Loucy (cell line): ENCODE measurements at regions not wholly inside any gene's neighbourhood (a gene's known extent, or its start where the extent isn't known, plus 50 kb on each side); places are given as distances from the start of the nearest gene placed in this dataset.

ENCODE experiments used
- H2AFZ ChIP-seq: fragments of 200-600 bp; sonication (generic); 2 replicates; pipeline ENCODE4 v1.6.0; 2016; ENCODE audit warnings: antibody characterized with exemption, mild to moderate bottlenecking, low read length, moderate library complexity
- H3F3A ChIP-seq: fragments of 200-600 bp; 2 replicates; pipeline ENCODE4 v1.6.0; 2016; ENCODE audit warnings: antibody characterized with exemption, low read depth, mild to moderate bottlenecking
- H3K27me3 ChIP-seq: fragments of 200-600 bp; sonication (generic); 2 replicates; pipeline ENCODE4 v1.6.1; 2014; ENCODE audit warnings: low read length, mild to moderate bottlenecking; ENCODE audit not compliant: insufficient read depth, poor library complexity, severe bottlenecking
- H3K36me3 ChIP-seq: fragments of 200-600 bp; sonication (generic); 2 replicates; pipeline ENCODE4 v1.6.1; 2016; ENCODE audit warnings: low read length; ENCODE audit not compliant: insufficient read depth
- H3K4me1 ChIP-seq: fragments of 200-600 bp; sonication (generic); 2 replicates; pipeline ENCODE4 v1.5.1; 2014; ENCODE audit warnings: low read length, mild to moderate bottlenecking; ENCODE audit not compliant: insufficient read depth, poor library complexity, severe bottlenecking
- H3K4me2 ChIP-seq: fragments of 200-600 bp; sonication (generic); 2 replicates; pipeline ENCODE4 v1.6.0; 2014; ENCODE audit warnings: antibody characterized with exemption, low read length, low read depth, mild to moderate bottlenecking; ENCODE audit not compliant: poor library complexity, severe bottlenecking
- H3K4me3 ChIP-seq: fragments of 200-600 bp; sonication (generic); 2 replicates; pipeline ENCODE4 v1.5.1; 2014; ENCODE audit warnings: low read length, mild to moderate bottlenecking, mixed read lengths; ENCODE audit not compliant: poor library complexity, severe bottlenecking
- H3K79me2 ChIP-seq: fragments of 200-600 bp; sonication (generic); 2 replicates; pipeline ENCODE4 v1.6.1; 2014; ENCODE audit warnings: low read length; ENCODE audit not compliant: insufficient read depth
- H3K9ac ChIP-seq: fragments of 200-600 bp; sonication (generic); 2 replicates; pipeline ENCODE4 v1.6.0; 2014; ENCODE audit warnings: mild to moderate bottlenecking, low read depth, low read length, moderate library complexity; ENCODE audit not compliant: poor library complexity, severe bottlenecking
- H3K9me2 ChIP-seq: fragments of 200-600 bp; sonication (generic); replicated peaks from 2 replicates; pipeline ENCODE4 v1.6.1; 2016; ENCODE audit warnings: low read depth, low read length, mixed read lengths
- H3K9me3 ChIP-seq: fragments of 200-600 bp; sonication (generic); 2 replicates; pipeline ENCODE4 v1.6.1; 2014; ENCODE audit warnings: mild to moderate bottlenecking, antibody characterized with exemption, low read length, low read depth; ENCODE audit not compliant: insufficient read depth
- H4K20me1 ChIP-seq: fragments of 200-600 bp; sonication (generic); 2 replicates; pipeline ENCODE4 v1.6.0; 2014; ENCODE audit warnings: antibody characterized with exemption, low read length, mild to moderate bottlenecking; ENCODE audit not compliant: insufficient read depth, poor library complexity, severe bottlenecking
- CTCF ChIP-seq: fragments of 200-600 bp; sonication (generic); conservative IDR thresholded peaks from 2 replicates; pipeline ENCODE4 v1.5.1; 2014; ENCODE audit warnings: mild to moderate bottlenecking, antibody characterized with exemption, low read length
- EZH2phosphoT487 ChIP-seq: fragments of 200-600 bp; IDR thresholded peaks from 2 replicates; pipeline ENCODE4 v1.6.1; 2018; ENCODE audit warnings: antibody characterized with exemption, mild to moderate bottlenecking, moderate library complexity, borderline replicate concordance

GRCh38 chr5:165094782-165095181 is 1589.4 kb downstream of the MAT2B start:
- no peaks in the 10 kb centered on the region for H3F3A ChIP-seq
- no peaks in the 10 kb centered on the region for H3K27me3 ChIP-seq
- no peak for TF ChIP-seq EZH2phosphoT487
- no peak for TF ChIP-seq CTCF
- no peak overlapping the region for H2AFZ ChIP-seq
- H3K9ac ChIP-seq: no peak overlapping the region
- H3K4me3 ChIP-seq: no peak overlapping the region
- no peaks in the 10 kb centered on the region for H3K79me2 ChIP-seq
- no peaks in the 10 kb centered on the region for H3K36me3 ChIP-seq
- H3K4me1 ChIP-seq: no peaks in the 10 kb centered on the region
- no peaks in the 10 kb centered on the region for H3K9me2 ChIP-seq
- no peaks in the 10 kb centered on the region for H3K9me3 ChIP-seq
- H3K4me2 ChIP-seq: no peak overlapping the region
- H4K20me1 ChIP-seq: no peaks in the 10 kb centered on the region

GRCh38 chr5:165101709-165102108 is 1596.3 kb downstream of the MAT2B start:
- H3K4me2 ChIP-seq: no peak overlapping the region
- H3K9me3 ChIP-seq: no peaks in the 10 kb centered on the region
- no peaks in the 10 kb centered on the region for H3K4me1 ChIP-seq
- H3K79me2 ChIP-seq: no peaks in the 10 kb centered on the region
- no peaks in the 10 kb centered on the region for H3K36me3 ChIP-seq
- no peak overlapping the region for H2AFZ ChIP-seq
- H3K9me2 ChIP-seq: no peaks in the 10 kb centered on the region
- TF ChIP-seq CTCF (no peak), EZH2phosphoT487 (no peak)
- H4K20me1 ChIP-seq: no peaks in the 10 kb centered on the region
- H3K27me3 ChIP-seq: no peaks in the 10 kb centered on the region
- no peak overlapping the region for H3K9ac ChIP-seq
- no peaks in the 10 kb centered on the region for H3F3A ChIP-seq
- no peak overlapping the region for H3K4me3 ChIP-seq

DNA sequence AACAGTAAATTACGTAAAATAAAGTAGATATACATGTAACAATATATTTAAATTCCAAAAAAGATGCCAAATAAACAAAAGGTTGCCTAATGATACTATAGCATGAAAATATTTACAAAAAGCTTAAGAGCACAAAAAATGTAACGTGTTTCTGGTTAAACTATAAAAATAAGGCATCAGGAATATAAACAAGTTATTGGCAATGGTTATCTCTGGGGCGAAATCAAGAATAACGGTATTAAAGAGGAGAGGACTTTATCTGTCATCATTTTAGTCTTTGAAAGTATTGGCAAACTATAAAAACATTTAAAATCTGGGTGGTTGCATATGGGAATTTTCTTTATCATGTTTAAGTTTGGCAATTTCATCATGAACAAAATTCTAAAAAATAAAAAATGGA is 1599.2 kb downstream of the MAT2B start:
- no peaks in the 10 kb centered on the region for H3K36me3 ChIP-seq
- H3K9me3 ChIP-seq: no peaks in the 10 kb centered on the region
- H3K27me3 ChIP-seq: no peaks in the 10 kb centered on the region
- TF ChIP-seq CTCF (no peak), EZH2phosphoT487 (no peak)
- H3K4me1 ChIP-seq: no peaks in the 10 kb centered on the region
- no peaks in the 10 kb centered on the region for H3F3A ChIP-seq
- H3K9ac ChIP-seq: no peak overlapping the region
- H4K20me1 ChIP-seq: no peaks in the 10 kb centered on the region
- no peaks in the 10 kb centered on the region for H3K9me2 ChIP-seq
- no peaks in the 10 kb centered on the region for H3K79me2 ChIP-seq
- no peak overlapping the region for H3K4me3 ChIP-seq
- H3K4me2 ChIP-seq: no peak overlapping the region
- no peak overlapping the region for H2AFZ ChIP-seq
